ENCODE measurements at regions not wholly inside any gene's neighbourhood (a gene's known extent, or its start where the extent isn't known, plus 50 kb on each side); places are given as distances from the start of the nearest gene placed in this dataset.

- Histone ChIP-seq H3K4me3 (no peak overlapping the region), H3K27ac (no peak overlapping the region), H3K9me3 (no peaks in the 10 kb centered on the region)
Measured at GRCh38 chr7:114206688-114207087, 207.9 kb upstream of the FOXP2 start.

GRCh38 chr7:114196517-114196916 is 218.1 kb upstream of the FOXP2 start:
- WGBS, 3 donors = 92 to 97% (median 94%) methylated on average over 1 of the region's 1 CpG
- H3K27me3 ChIP-seq (ENCODE audit: insufficient read depth in 3 of 3, low read length in 2 of 3) = no peaks in the 10 kb centered on the region
- ATAC-seq (no peak), DNase-seq (no peak)
- intact Hi-C loops (cut with DNase I) = loop anchor here in 1 of 2 donors (10.0 kb wide), 1 partner anchor 1928 kb away; no protein-coding TSS in a partner anchor
- H3K27ac ChIP-seq = no peak overlapping the region
- no peak for TF ChIP-seq CTCF (IDR thresholded peaks at IDR 0.05)
- no peak overlapping the region for H3K4me3 ChIP-seq
- H3K9me3 ChIP-seq = no peaks in the 10 kb centered on the region
- H3K36me3 ChIP-seq (ENCODE audit: insufficient read depth in 1 of 2, low read depth in 1 of 2) = no peaks in the 10 kb centered on the region
- no peaks in the 10 kb centered on the region for H3K4me1 ChIP-seq

More at GRCh38 chr7:114206688-114207087, 207.9 kb upstream of the FOXP2 start:
- Histone ChIP-seq H3K27me3 (ENCODE audit: insufficient read depth in 3 of 3, low read length in 2 of 3) (no peaks in the 10 kb centered on the region), H3K4me1 (no peaks in the 10 kb centered on the region), H3K36me3 (ENCODE audit: insufficient read depth in 1 of 2, low read depth in 1 of 2) (no peaks in the 10 kb centered on the region)
- WGBS, 3 donors = 79 to 93% (median 80%) methylated on average over 1 of the region's 1 CpG
- DNase-seq (no peak), ATAC-seq (no peak)
- no peak for TF ChIP-seq CTCF (IDR thresholded peaks at IDR 0.05)
- intact Hi-C loops (cut with DNase I) = no loop called here

GRCh38 chr7:114190387-114190786 is 224.2 kb upstream of the FOXP2 start:
- DNase-seq (no peak), ATAC-seq (no peak)
- Histone ChIP-seq H3K4me3 (no peak overlapping the region), H3K27ac (no peak overlapping the region), H3K4me1 (no peaks in the 10 kb centered on the region), H3K27me3 (ENCODE audit: insufficient read depth in 3 of 3, low read length in 2 of 3) (no peaks in the 10 kb centered on the region), H3K9me3 (no peaks in the 10 kb centered on the region), H3K36me3 (ENCODE audit: insufficient read depth in 1 of 2, low read depth in 1 of 2) (no peaks in the 10 kb centered on the region)
- WGBS, 3 donors = 66 to 71% (median 67%) methylated on average over 2 of the region's 2 CpGs
- intact Hi-C loops (cut with DNase I) = loop anchor here in 1 of 2 donors (10.0 kb wide), 1 partner anchor 1934 kb away; no protein-coding TSS in a partner anchor
- TF ChIP-seq CTCF (IDR thresholded peaks at IDR 0.05) = no peak

- no peaks in the 10 kb centered on the region for H3K27me3 ChIP-seq (ENCODE audit: insufficient read depth in 3 of 3, low read length in 2 of 3)
- no peak overlapping the region for H3K4me3 ChIP-seq
- ATAC-seq (no peak), DNase-seq (no peak)
- H3K4me1 ChIP-seq = no peaks in the 10 kb centered on the region
- H3K9me3 ChIP-seq = no peaks in the 10 kb centered on the region
- WGBS, 3 donors = 86 to 92% (median 90%) methylated on average over 3 of the region's 3 CpGs
- H3K27ac ChIP-seq = no peak overlapping the region
- intact Hi-C loops (cut with DNase I) = no loop called here
- no peak for TF ChIP-seq CTCF (IDR thresholded peaks at IDR 0.05)
- no peaks in the 10 kb centered on the region for H3K36me3 ChIP-seq (ENCODE audit: insufficient read depth in 1 of 2, low read depth in 1 of 2)
Measured at GRCh38 chr7:114183311-114184088, 231.1 kb upstream of the FOXP2 start.

Data from psoas muscle (tissue), 7 donors.